Endodermal cell (in vitro differentiated cells): ENCODE measurements at regions not wholly inside any gene's neighbourhood (a gene's known extent, or its start where the extent isn't known, plus 50 kb on each side); places are given as distances from the start of the nearest gene placed in this dataset.

Experiments
- DNase-seq: peaks from one replicate; pipeline ENCODE4 v3.0.0-alpha.2; 2017
- H3K27ac ChIP-seq: 2 replicates; pipeline ENCODE4 v1.5.1; 2013; ENCODE audit warnings: mild to moderate bottlenecking, low read depth, low read length, moderate library complexity
- H3K27me3 ChIP-seq: 2 replicates; pipeline ENCODE4 v1.6.1; 2013; ENCODE audit warnings: mild to moderate bottlenecking, low read length, moderate library complexity; ENCODE audit not compliant: insufficient read depth, control insufficient read depth, poor library complexity, severe bottlenecking
- H3K36me3 ChIP-seq: 2 replicates; pipeline ENCODE4 v1.7.0; 2013; ENCODE audit warnings: mild to moderate bottlenecking, low read length, moderate library complexity; ENCODE audit not compliant: control insufficient read depth, insufficient read depth
- H3K4me1 ChIP-seq: one replicate; pipeline ENCODE4 v1.7.0; 2013; ENCODE audit warnings: low read length; ENCODE audit not compliant: control insufficient read depth, insufficient read depth
- H3K4me3 ChIP-seq: 2 replicates; pipeline ENCODE4 v1.5.1; 2013; ENCODE audit warnings: mild to moderate bottlenecking, low read length, moderate library complexity
- H3K9ac ChIP-seq: 2 replicates; pipeline ENCODE4 v1.6.1; 2013; ENCODE audit warnings: mild to moderate bottlenecking, low read length, moderate library complexity; ENCODE audit not compliant: poor library complexity, severe bottlenecking; ENCODE audit errors: extremely low read depth
- H3K9me3 ChIP-seq: 2 replicates; pipeline ENCODE4 v1.6.1; 2013; ENCODE audit warnings: mild to moderate bottlenecking, low read length, moderate library complexity; ENCODE audit not compliant: control insufficient read depth
- H3K27ac Mint-ChIP-seq: 2 replicates; pipeline ENCODE4 v1.8.0; 2020; ENCODE audit warnings: mixed read lengths
- H3K27me3 Mint-ChIP-seq: 2 replicates; pipeline ENCODE4 v1.8.0; 2021; ENCODE audit warnings: mild to moderate bottlenecking, mixed read lengths; ENCODE audit not compliant: insufficient read depth
- H3K36me3 Mint-ChIP-seq: 2 replicates; pipeline ENCODE4 v1.8.0; 2020; ENCODE audit warnings: low read depth, mixed read lengths
- H3K4me1 Mint-ChIP-seq: 2 replicates; pipeline ENCODE4 v1.8.0; 2020; ENCODE audit warnings: mixed read lengths
- H3K4me3 Mint-ChIP-seq: 2 replicates; pipeline ENCODE4 v1.8.0; 2020; ENCODE audit warnings: mild to moderate bottlenecking, moderate library complexity, mixed read lengths
- H3K9me3 Mint-ChIP-seq: 2 replicates; pipeline ENCODE4 v1.8.0; 2020; ENCODE audit warnings: mild to moderate bottlenecking, mixed read lengths
- WGBS, 2 experiments: methylation state at CpG; one replicate each; pipeline versions ENCODE4 v1.1.5 to v1.1.7; 2013; ENCODE audit warnings: missing lambda C conversion rate in 2 of 2, mixed read lengths in 1 of 2; ENCODE audit not compliant: insufficient coverage in 1 of 2, insufficient read length in 1 of 2; 5-methylcytosine and 5-hydroxymethylcytosine counted together
- TF ChIP-seq, protein P1 (sequence below): fragments of 200-600 bp; sonication (generic); conservative IDR thresholded peaks from 2 replicates; pipeline ENCODE4 v1.5.0; 2021; ENCODE audit warnings: antibody characterized with exemption, mild to moderate bottlenecking

DNA sequence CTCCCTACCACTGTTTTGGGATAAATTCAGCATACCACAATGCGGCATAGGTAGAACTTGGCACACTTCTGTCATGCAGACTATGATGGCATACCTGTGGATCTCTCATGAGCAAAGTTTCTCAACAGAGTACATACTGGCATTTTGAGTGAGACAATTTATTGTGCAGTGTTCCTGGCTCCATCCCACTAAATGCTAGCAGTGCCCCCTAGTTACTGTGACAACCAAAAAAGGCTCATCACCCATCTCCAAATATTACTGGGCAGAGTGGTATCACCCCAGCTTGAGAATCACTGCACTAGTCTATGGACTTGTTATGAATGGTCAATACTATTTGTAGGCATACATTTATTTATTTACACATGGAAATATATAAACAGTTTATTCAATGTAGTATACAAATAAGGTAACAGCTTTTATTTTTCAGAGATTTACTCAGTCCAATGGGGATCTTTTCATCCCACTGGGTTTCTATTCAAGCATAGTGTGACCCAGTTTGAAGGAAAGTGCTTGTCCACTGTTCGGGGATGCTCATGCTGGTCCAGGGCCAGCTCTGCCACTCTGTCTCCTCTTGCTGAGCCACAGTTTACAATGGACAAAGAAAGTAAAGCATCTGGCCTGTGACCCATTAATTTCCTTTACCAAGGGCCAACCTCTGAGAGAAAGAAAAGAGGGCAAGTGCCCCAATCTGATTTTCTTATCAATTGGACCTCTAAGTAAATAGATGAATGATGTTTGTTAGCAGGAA lies 81.0 kb upstream of the IL2 start:
- H3K27me3 Mint-ChIP-seq = peaks cover 6% of the 10 kb centered on the region
- no peaks in the 10 kb centered on the region for H3K4me1 Mint-ChIP-seq
- no peak overlapping the region for H3K27ac ChIP-seq
- H3K36me3 ChIP-seq = no peaks in the 10 kb centered on the region
- peaks cover 13% of the 10 kb centered on the region for H3K9me3 Mint-ChIP-seq
- no peak overlapping the region for H3K4me3 ChIP-seq
- no peak overlapping the region for H3K4me3 Mint-ChIP-seq
- H3K4me1 ChIP-seq = no peaks in the 10 kb centered on the region
- no peaks in the 10 kb centered on the region for H3K27me3 ChIP-seq
- 96 to 100% methylated on average over 2 of the region's 2 CpGs for WGBS, 2 experiments
- H3K9me3 ChIP-seq = peaks cover 14% of the 10 kb centered on the region
- H3K36me3 Mint-ChIP-seq = no peaks in the 10 kb centered on the region
- H3K9ac ChIP-seq = no peak overlapping the region
- DNase-seq = no peak
- no peak overlapping the region for H3K27ac Mint-ChIP-seq
- TF ChIP-seq, protein P1, sequence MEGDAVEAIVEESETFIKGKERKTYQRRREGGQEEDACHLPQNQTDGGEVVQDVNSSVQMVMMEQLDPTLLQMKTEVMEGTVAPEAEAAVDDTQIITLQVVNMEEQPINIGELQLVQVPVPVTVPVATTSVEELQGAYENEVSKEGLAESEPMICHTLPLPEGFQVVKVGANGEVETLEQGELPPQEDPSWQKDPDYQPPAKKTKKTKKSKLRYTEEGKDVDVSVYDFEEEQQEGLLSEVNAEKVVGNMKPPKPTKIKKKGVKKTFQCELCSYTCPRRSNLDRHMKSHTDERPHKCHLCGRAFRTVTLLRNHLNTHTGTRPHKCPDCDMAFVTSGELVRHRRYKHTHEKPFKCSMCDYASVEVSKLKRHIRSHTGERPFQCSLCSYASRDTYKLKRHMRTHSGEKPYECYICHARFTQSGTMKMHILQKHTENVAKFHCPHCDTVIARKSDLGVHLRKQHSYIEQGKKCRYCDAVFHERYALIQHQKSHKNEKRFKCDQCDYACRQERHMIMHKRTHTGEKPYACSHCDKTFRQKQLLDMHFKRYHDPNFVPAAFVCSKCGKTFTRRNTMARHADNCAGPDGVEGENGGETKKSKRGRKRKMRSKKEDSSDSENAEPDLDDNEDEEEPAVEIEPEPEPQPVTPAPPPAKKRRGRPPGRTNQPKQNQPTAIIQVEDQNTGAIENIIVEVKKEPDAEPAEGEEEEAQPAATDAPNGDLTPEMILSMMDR = no peak

DNA sequence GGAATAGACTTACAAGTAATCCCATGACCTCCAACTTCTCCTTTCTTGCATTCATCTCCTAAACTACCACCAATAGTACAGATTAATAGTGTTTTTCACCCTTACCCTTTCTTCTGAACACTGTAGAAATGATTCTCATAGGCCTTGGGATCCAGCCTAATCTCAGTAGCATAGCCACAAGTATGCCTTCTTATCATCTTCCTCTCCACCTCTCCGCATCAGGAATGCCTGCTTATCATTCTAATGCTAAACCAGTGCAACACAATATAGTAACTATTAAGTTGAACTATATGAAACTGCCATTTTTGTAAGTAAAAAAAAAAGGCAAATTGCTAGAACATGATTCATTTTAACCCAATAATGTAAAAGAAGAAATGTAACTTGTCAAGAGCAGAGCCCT lies 79.5 kb upstream of the IL2 start:
- Histone ChIP-seq H3K27me3 (no peaks in the 10 kb centered on the region), H3K4me3 (no peak overlapping the region), H3K9me3 (peaks cover 7% of the 10 kb centered on the region), H3K27ac (no peak overlapping the region), H3K4me1 (no peaks in the 10 kb centered on the region), H3K9ac (no peak overlapping the region), H3K36me3 (no peaks in the 10 kb centered on the region)
- Mint-ChIP-seq H3K36me3 (no peaks in the 10 kb centered on the region), H3K4me1 (no peaks in the 10 kb centered on the region), H3K9me3 (no peaks in the 10 kb centered on the region), H3K27me3 (no peaks in the 10 kb centered on the region), H3K4me3 (no peak overlapping the region), H3K27ac (no peak overlapping the region)
- TF ChIP-seq, protein P1 = no peak
- DNase-seq = no peak
- WGBS, 2 experiments = 100% methylated on average over 1 of the region's 1 CpG; no CpG with 5 or more reads in 1 of the 2 experiments

DNA sequence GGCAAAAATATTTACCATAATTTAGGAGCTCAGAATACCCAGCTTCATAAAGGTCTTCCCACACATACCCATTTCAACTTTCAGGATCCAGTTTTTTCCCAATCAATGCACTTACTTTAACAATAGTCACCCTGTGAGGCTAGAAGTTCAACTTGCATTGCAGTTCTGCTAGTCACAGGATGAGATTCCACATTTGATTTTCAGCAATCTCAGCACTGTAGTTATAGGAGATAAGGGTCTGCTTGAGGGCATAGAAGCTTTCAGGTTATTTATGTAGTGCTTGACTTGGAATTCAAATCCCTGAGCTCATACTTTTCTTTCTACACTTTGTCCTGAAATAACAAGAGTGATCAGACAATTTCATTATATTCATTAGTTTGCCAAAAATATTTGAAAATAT lies 78.3 kb upstream of the IL2 start:
- no peak overlapping the region for H3K4me3 ChIP-seq
- no peak overlapping the region for H3K9ac ChIP-seq
- H3K4me3 Mint-ChIP-seq = no peak overlapping the region
- H3K27ac ChIP-seq = no peak overlapping the region
- peaks cover 7% of the 10 kb centered on the region for H3K9me3 ChIP-seq
- no peak overlapping the region for H3K27ac Mint-ChIP-seq
- H3K4me1 ChIP-seq = no peaks in the 10 kb centered on the region
- TF ChIP-seq, protein P1 = no peak
- no peaks in the 10 kb centered on the region for H3K27me3 ChIP-seq
- H3K36me3 ChIP-seq = no peaks in the 10 kb centered on the region
- H3K4me1 Mint-ChIP-seq = no peaks in the 10 kb centered on the region
- DNase-seq = no peak
- H3K36me3 Mint-ChIP-seq = no peaks in the 10 kb centered on the region
- H3K27me3 Mint-ChIP-seq = no peaks in the 10 kb centered on the region
- no peaks in the 10 kb centered on the region for H3K9me3 Mint-ChIP-seq
